Endothelial cell of umbilical vein (primary cell): ENCODE measurements at regions not wholly inside any gene's neighbourhood (a gene's known extent, or its start where the extent isn't known, plus 50 kb on each side); places are given as distances from the start of the nearest gene placed in this dataset.

Experiments
- CTCF ChIP-seq, 2 donors: IDR thresholded peaks; 1 replicate in 1 of 2; 2 replicates in 1 of 2; pipeline ENCODE4 v1.5.1; 2011; ENCODE audit warnings: low read length in 2 of 2, mild to moderate bottlenecking in 2 of 2, moderate library complexity in 2 of 2, control low read depth in 1 of 2, inconsistent platforms in 1 of 2, low read depth in 1 of 2; ENCODE audit not compliant: insufficient read depth in 1 of 2; ENCODE audit errors: extremely low read depth in 1 of 2
- EZH2 ChIP-seq: IDR thresholded peaks from 2 replicates; pipeline ENCODE4 v1.6.1; 2012; ENCODE audit warnings: borderline replicate concordance, low read depth, mild to moderate bottlenecking, moderate library complexity, low read length, inconsistent platforms; ENCODE audit not compliant: severe bottlenecking
- FOS ChIP-seq: IDR thresholded peaks from 2 replicates; pipeline ENCODE4 v1.6.1; 2011; ENCODE audit warnings: mild to moderate bottlenecking, low read length, moderate library complexity, borderline replicate concordance; ENCODE audit not compliant: insufficient read depth
- GATA2 ChIP-seq: IDR thresholded peaks from 2 replicates; pipeline ENCODE4 v1.7.0; 2011; ENCODE audit warnings: low read depth, mild to moderate bottlenecking, moderate library complexity, mixed read lengths, low read length; ENCODE audit not compliant: insufficient read length, insufficient read depth
- MAX ChIP-seq: IDR thresholded peaks from 2 replicates; pipeline ENCODE4 v1.6.1; 2011; ENCODE audit not compliant: insufficient read depth, insufficient read length
- MYC ChIP-seq: IDR thresholded peaks from one replicate; pipeline ENCODE4 v1.6.1; 2011; ENCODE audit warnings: mild to moderate bottlenecking, low read depth, low read length
- POLR2A ChIP-seq: IDR thresholded peaks from 2 replicates; pipeline ENCODE4 v1.6.1; 2012; ENCODE audit warnings: low read depth, mild to moderate bottlenecking, control low read depth, low read length
- POLR2AphosphoS5 ChIP-seq: IDR thresholded peaks from 2 replicates; pipeline ENCODE4 v1.6.1; 2012; ENCODE audit warnings: low read depth, mild to moderate bottlenecking, control low read depth, low read length, moderate library complexity; ENCODE audit not compliant: insufficient read depth

- TF ChIP-seq MAX (no peak), CTCF (IDR thresholded peaks at IDR 0.05; ENCODE audit: extremely low read depth in 1 of 2, insufficient read depth in 1 of 2, low read depth in 1 of 2, low read length in 2 of 2) (no peak), GATA2 (no peak), EZH2 (no peak), POLR2AphosphoS5 (no peak), POLR2A (no peak), FOS (no peak), MYC (no peak)
Measured at GRCh38 chr4:115323106-115323707, 209.8 kb upstream of the NDST4 start.
